ENCODE measurements at regions not wholly inside any gene's neighbourhood (a gene's known extent, or its start where the extent isn't known, plus 50 kb on each side); places are given as distances from the start of the nearest gene placed in this dataset.

DNA sequence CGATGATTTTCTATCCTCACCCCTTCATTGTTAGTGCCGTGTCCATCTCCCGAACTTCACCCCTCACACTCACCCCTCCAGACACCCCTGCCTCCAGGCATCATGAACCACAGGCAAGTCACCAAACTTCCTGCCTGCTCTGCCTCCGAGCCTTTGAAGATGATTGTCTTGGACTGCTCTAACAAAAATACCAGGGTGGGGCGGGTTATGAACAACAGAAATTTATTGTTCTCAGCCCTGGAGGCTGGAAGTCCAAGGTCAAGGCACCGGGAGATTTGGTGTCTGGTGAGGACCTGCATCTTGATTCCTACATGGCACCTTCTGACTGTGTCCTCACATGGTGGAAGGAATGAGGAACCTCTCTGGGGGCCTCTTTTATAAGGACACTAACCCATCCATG is 1508.3 kb downstream of the TBC1D22A start:
- no peak for TF ChIP-seq EP300 (IDR thresholded peaks at IDR 0.05)
- WGBS, 3 donors = 79 to 80% (median 80%) methylated on average over 6 of the region's 6 CpGs
- Histone ChIP-seq H3K27ac (no peak overlapping the region), H3K9me3 (no peaks in the 10 kb centered on the region), H3K4me1 (ENCODE audit: insufficient read depth) (no peaks in the 10 kb centered on the region), H3K36me3 (no peaks in the 10 kb centered on the region), H3K27me3 (no peaks in the 10 kb centered on the region), H3K4me3 (no peak overlapping the region)
- no peak for DNase-seq
- intact Hi-C loops (cut with DNase I) = no loop called here

DNA sequence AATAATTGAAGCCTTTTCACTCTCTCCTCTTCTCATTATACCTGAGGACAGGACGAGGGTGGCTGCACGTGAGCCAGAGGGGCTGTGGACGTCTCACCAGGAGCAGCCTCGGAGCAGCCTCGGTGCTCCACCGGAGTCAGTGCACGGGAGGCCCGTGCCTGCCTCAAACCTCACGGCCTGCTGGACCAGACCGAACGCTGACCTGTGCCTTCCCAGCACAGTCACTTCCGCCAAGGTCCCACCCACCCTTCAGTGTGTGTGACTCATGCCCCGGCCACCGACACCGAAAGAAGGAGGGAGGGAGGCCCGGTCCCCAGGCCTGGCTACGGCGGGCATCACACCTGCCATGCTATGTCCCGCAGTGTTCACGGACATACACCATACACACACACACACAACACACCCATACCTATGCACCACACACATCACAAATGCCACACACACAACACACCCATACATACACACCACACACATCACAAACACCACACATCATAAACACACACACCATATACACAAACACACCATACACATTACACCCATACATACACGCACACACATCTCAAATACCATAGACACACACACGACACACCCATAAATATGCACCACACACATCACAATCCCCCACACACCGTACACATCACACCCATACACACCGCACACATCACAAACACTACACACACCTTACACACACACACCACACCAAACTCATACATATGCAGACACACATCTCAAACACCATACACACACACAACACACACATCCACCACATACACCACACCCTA is 1506.5 kb downstream of the TBC1D22A start:
- DNase-seq = no peak
- H3K36me3 ChIP-seq = no peaks in the 10 kb centered on the region
- TF ChIP-seq EP300 (IDR thresholded peaks at IDR 0.05) (no peak), POLR2A (IDR thresholded peaks at IDR 0.05) (no peak)
- TF ChIP-seq, protein P1, sequence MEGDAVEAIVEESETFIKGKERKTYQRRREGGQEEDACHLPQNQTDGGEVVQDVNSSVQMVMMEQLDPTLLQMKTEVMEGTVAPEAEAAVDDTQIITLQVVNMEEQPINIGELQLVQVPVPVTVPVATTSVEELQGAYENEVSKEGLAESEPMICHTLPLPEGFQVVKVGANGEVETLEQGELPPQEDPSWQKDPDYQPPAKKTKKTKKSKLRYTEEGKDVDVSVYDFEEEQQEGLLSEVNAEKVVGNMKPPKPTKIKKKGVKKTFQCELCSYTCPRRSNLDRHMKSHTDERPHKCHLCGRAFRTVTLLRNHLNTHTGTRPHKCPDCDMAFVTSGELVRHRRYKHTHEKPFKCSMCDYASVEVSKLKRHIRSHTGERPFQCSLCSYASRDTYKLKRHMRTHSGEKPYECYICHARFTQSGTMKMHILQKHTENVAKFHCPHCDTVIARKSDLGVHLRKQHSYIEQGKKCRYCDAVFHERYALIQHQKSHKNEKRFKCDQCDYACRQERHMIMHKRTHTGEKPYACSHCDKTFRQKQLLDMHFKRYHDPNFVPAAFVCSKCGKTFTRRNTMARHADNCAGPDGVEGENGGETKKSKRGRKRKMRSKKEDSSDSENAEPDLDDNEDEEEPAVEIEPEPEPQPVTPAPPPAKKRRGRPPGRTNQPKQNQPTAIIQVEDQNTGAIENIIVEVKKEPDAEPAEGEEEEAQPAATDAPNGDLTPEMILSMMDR (IDR thresholded peaks at IDR 0.05) = no peak
- H3K27ac ChIP-seq = no peak overlapping the region
- WGBS, 3 donors = 81 to 88% (median 88%) methylated on average over 24 of the region's 24 CpGs
- H3K27me3 ChIP-seq = no peaks in the 10 kb centered on the region
- H3K4me1 ChIP-seq (ENCODE audit: insufficient read depth) = no peaks in the 10 kb centered on the region
- intact Hi-C loops (cut with DNase I) = no loop called here
- H3K9me3 ChIP-seq = no peaks in the 10 kb centered on the region
- H3K4me3 ChIP-seq = no peak overlapping the region

DNA sequence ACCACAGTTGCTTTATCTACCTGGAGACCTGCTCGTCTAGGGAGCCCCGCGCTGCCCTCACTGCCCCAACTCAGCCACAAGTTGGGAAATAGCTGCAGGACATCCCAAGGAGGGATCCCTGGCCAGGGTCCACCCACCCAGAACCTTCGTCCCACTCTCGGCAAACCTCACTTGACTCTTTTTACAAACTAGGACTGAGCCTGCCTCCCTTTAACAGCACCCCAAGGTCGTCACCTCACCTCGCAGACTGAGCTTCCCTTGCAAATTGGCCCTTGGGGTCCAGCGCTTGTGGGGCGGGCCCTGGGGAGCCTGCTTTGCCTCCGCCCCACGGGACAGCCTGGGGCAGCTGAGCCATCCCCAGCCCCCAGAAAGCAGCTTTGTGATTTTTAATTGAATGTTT is 1505.8 kb downstream of the TBC1D22A start:
- intact Hi-C loops (cut with DNase I) = no loop called here
- H3K9me3 ChIP-seq = no peaks in the 10 kb centered on the region
- 82 to 85% (median 85%) methylated on average over 11 of the region's 11 CpGs for WGBS, 3 donors

DNA sequence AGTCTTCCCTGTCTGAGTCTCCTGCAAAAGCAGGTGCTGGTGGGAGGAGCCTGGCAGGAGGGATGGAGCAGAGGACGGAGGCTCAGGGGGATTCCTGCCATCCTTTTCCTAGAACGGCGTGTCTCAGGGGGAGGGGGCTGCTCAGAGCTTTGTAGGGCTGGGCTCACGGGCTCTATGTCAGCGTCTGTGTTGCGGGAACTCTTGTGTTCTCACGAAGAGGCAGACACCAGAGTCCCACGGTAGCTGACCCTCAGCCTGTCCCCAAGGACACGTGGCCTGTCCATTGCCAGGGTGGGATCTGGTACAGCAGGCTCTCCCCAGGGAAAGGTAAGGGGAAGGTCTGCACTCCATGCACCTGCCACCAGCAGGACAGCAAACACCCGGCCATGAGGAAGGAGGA is 1505.2 kb downstream of the TBC1D22A start:
- DNase-seq = no peak
- Histone ChIP-seq H3K4me3 (no peak overlapping the region), H3K36me3 (no peaks in the 10 kb centered on the region), H3K4me1 (ENCODE audit: insufficient read depth) (no peaks in the 10 kb centered on the region), H3K9me3 (no peaks in the 10 kb centered on the region), H3K27ac (no peak overlapping the region), H3K27me3 (no peaks in the 10 kb centered on the region)
- intact Hi-C loops (cut with DNase I) = no loop called here
- 44 to 58% (median 46%) methylated on average over 10 of the region's 10 CpGs for WGBS, 3 donors
- TF ChIP-seq, protein P1 (IDR thresholded peaks at IDR 0.05) = no peak
- TF ChIP-seq POLR2A (IDR thresholded peaks at IDR 0.05) = no peak
- TF ChIP-seq EP300 (IDR thresholded peaks at IDR 0.05) = no peak

More for the DNA sequence above, 1505.8 kb downstream of the TBC1D22A start:
- H3K4me3 ChIP-seq = no peak overlapping the region
- TF ChIP-seq EP300 (IDR thresholded peaks at IDR 0.05) = no peak
- TF ChIP-seq POLR2A (IDR thresholded peaks at IDR 0.05) = no peak
- TF ChIP-seq, protein P1 (IDR thresholded peaks at IDR 0.05) = no peak
- no peaks in the 10 kb centered on the region for H3K36me3 ChIP-seq
- DNase-seq = no peak
- H3K27me3 ChIP-seq = no peaks in the 10 kb centered on the region
- H3K27ac ChIP-seq = no peak overlapping the region
- H3K4me1 ChIP-seq (ENCODE audit: insufficient read depth) = no peaks in the 10 kb centered on the region

DNA sequence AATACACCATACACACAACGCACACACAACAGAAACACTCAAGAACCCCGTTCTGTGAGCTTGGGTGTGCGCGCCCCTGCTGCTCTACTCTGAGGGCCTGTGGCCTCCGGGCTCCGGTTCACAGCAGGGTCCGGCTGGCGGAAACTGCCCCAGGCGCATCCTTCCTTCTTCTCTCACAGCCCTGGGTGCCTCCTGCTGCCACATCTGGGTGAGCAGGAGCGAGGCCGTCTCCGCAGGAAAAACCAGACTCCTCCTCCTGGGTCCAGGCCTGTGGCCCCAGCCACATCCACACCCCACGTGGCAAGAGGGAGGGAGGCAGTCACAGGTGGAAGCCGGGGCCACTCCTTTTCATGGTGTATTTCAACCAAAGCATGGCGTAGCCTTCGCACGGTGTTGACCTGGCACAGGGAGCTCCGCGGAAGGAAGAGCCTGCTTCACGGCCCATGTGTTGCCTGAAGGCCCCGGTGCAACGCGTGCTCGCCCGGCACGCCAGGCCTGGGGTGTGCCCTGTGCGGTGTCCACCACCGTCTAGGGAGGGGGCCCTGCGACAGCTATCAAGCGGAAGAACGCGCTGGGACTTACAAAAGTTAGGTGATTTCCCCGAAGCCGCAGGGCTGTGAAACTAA is 1502.7 kb downstream of the TBC1D22A start:
- WGBS, 3 donors = 90 to 91% (median 90%) methylated on average over 34 of the region's 34 CpGs
- TF ChIP-seq, protein P1 (IDR thresholded peaks at IDR 0.05) = no peak
- TF ChIP-seq POLR2A (IDR thresholded peaks at IDR 0.05) = no peak
- TF ChIP-seq EP300 (IDR thresholded peaks at IDR 0.05) = no peak
- H3K27ac ChIP-seq = no peak overlapping the region
- intact Hi-C loops (cut with DNase I) = no loop called here
- no peak overlapping the region for H3K4me3 ChIP-seq
- no peaks in the 10 kb centered on the region for H3K36me3 ChIP-seq
- H3K4me1 ChIP-seq (ENCODE audit: insufficient read depth) = no peaks in the 10 kb centered on the region
- DNase-seq = no peak
- H3K27me3 ChIP-seq = no peaks in the 10 kb centered on the region
- no peaks in the 10 kb centered on the region for H3K9me3 ChIP-seq
